Sigmoid colon (tissue), 4 donors: ENCODE measurements at regions not wholly inside any gene's neighbourhood (a gene's known extent, or its start where the extent isn't known, plus 50 kb on each side); places are given as distances from the start of the nearest gene placed in this dataset.

Source experiments
- EP300 ChIP-seq, 4 donors: sonication (generic); formaldehyde crosslinking; IDR thresholded peaks; one replicate each; pipeline ENCODE4 v1.6.1; 2017; ENCODE audit warnings: antibody characterized with exemption in 4 of 4
- POLR2AphosphoS5 ChIP-seq, 4 donors: sonication (generic); formaldehyde crosslinking; IDR thresholded peaks; one replicate each; pipeline ENCODE4 v1.6.1; 2017; ENCODE audit warnings: antibody characterized with exemption in 4 of 4
- TF ChIP-seq, protein P1 (sequence below), 4 experiments: fragments of 450-650 bp in 3 of 4; fragments of 200-600 bp in 1 of 4; IDR thresholded peaks; one replicate each; pipeline ENCODE4 v1.5.1; 2016 to 2019; ENCODE audit warnings: antibody characterized with exemption in 4 of 4, mild to moderate bottlenecking in 3 of 4, moderate library complexity in 2 of 4

DNA sequence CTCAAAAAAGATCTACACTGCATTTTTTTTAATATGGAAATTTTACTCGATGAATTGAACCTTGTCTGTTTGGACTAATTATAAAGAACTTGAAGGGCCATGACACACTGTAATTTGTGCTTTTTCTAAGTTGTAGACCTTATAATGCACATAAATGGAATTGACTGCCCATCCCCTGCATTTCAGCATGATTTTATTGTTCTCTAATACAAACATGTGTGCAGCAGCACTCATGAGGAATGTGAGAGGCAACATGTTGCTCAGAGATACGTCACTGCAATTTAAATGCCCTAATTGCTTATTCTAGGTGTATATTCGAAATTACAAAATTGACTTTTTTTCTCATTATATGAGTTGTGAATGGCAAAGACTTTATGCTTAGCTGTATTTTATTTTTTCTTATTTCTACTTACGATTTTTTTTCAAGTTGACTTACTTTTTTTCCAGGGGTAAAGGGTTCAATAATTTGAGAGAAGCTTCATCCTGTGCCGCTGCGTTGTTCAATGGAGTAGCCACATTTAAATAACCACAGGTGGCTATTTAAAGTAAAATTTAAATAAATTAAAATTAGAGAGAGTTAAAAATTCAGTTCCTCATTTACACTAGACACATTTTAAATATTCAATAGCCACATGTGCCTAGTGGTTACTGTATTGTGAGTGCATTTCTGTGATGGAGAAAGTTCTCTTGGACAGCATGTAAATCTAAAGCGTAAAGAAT lies 1346.4 kb downstream of the ROBO1 start:
- TF ChIP-seq EP300 (IDR thresholded peaks at IDR 0.05) (no peak), POLR2AphosphoS5 (IDR thresholded peaks at IDR 0.05) (no peak)
- TF ChIP-seq, protein P1, sequence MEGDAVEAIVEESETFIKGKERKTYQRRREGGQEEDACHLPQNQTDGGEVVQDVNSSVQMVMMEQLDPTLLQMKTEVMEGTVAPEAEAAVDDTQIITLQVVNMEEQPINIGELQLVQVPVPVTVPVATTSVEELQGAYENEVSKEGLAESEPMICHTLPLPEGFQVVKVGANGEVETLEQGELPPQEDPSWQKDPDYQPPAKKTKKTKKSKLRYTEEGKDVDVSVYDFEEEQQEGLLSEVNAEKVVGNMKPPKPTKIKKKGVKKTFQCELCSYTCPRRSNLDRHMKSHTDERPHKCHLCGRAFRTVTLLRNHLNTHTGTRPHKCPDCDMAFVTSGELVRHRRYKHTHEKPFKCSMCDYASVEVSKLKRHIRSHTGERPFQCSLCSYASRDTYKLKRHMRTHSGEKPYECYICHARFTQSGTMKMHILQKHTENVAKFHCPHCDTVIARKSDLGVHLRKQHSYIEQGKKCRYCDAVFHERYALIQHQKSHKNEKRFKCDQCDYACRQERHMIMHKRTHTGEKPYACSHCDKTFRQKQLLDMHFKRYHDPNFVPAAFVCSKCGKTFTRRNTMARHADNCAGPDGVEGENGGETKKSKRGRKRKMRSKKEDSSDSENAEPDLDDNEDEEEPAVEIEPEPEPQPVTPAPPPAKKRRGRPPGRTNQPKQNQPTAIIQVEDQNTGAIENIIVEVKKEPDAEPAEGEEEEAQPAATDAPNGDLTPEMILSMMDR (IDR thresholded peaks at IDR 0.05), result no peak
